GM03348 (cell line): ENCODE measurements at regions not wholly inside any gene's neighbourhood (a gene's known extent, or its start where the extent isn't known, plus 50 kb on each side); places are given as distances from the start of the nearest gene placed in this dataset.
"Not testable (repeated sequence)": the region's sequence is repeated elsewhere in the genome, so short reads cannot be mapped to it uniquely, and the experiment has no call there.

Experiments
- DNase-seq: peaks from one replicate; pipeline ENCODE4 v3.0.0; 2012; ENCODE audit warnings: low spot score

- no peak for DNase-seq
Observed at GRCh38 chr9:110093871-110094270, 114.1 kb downstream of the C9orf152 start.

DNA sequence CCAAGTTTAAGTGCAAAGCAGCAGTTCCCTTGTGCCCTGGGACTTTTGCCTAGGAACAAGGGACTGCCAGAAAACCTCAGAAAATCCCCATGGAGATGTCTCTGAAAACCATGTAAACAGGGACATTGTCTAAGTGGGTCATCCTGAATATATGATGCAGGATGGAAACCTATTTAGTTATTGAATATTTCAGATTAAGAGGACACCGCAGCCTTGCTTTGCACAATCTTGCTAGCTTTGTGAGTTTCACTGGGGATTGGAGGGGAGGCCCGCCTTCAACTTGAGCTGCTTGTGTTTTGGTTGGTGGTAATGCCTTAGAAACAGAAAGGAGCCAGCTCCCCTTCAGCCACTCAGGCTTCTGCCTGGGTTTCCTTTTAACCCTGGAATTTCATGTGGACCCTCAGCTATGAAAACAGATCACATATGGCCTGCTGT lies 112.8 kb downstream of the C9orf152 start:
- no peak for DNase-seq

DNA sequence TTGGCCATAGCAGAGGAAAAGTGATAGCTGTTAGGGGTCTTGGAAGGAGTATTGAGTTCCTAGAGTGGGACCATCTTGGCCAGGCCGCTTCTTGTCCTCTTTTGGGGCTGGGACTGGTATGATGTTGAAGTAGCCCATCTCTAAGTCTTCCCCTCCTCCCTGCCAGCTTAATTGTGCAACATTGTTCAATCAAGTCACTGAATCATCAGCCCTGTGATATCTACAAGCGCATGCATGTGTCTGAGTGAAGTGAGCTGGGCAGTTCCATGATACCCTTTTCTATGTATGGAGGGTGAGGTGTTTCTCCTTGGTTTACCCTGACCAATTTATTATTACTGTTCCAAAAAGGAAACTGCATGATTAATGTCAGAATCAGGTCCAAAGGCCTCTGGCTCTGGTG lies 112.2 kb downstream of the C9orf152 start:
- DNase-seq, result peak; percentile 33

DNA sequence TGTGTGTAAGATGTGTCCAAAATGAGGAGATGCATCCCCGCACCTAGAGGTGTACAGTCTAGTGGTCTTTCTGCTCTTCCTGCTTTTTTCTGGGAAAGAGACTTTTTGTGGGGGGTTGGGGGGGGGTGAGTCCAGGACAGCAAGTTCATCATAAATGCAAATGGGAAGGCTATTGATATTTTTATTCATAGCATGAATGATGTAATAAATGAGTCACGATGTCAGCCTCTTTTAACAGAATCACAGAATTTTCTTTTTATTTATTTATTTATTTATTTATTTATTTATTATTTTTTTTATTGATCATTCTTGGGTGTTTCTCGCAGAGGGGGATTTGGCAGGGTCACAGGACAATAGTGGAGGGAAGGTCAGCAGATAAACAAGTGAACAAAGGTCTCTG lies 111.3 kb downstream of the C9orf152 start:
- DNase-seq, result not testable (repeated sequence)

DNA sequence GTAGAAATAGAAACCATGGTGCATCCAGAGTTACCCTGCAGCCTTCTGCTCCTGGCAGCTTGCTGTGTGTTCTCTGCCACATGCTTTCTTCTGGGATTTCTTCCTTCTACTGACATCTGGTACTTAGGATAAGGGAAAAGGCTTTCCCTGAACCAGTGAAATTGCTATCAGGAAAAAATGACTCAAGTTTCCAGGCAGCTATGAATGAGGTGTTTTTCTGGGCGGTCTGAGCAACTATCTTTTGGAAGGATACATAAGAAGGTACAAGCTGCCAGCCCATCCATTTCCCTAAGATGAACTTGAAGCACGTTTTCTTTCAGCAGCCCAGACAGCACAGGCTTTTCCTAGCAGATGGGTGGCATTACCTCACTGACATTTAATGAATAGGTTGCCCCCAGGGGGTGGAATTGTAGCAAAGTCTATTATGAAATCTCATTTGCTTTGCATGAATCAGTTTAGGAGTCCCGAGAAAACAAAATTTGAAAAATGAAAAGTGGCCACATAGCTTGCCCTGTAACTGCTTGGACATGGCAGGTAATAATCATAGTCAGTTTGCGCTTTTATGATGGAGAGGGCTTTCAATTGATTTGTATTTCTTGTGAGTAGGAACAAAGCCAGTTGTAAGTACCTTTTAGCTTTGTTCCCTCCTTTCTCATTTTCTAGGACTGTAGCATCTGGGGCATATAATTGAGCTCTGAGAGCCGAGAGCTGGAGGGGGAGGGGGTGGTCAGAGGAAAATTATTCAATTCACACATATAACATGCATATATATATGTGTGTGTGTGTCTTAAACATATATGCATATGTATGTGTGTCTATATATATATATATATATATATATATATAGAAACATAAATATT lies 108.5 kb downstream of the C9orf152 start:
- DNase-seq, result peak; percentile 56

DNA sequence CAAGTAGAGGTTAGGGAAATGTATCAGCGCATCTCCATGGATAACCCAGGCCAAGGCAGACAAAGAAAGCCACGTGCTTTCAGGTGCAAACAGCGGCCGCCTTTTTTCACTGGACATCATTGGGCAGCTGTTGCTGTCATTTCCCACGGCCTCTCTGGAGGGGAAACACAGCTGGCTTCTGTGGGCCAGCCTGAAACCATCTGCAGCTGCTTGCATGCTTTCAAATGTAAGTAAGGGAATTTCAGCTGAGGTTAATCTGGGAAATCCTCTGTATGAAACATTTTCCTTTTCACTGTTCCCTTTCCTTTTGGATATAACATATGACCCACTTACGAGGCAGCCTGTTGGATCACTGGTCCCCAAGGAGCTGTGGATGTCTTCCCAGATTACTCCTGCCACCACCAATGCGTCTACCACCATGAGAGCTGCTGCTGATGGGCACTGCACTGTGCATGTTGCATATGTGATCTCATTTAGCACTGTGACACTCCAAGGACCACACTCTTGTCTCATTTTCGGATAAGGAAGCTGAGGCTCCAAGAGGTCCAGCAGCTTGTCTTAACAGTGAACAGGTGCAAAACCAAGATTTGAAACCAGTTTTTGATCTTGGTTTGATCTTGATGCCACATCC lies 106.3 kb downstream of the C9orf152 start:
- no peak for DNase-seq

DNA sequence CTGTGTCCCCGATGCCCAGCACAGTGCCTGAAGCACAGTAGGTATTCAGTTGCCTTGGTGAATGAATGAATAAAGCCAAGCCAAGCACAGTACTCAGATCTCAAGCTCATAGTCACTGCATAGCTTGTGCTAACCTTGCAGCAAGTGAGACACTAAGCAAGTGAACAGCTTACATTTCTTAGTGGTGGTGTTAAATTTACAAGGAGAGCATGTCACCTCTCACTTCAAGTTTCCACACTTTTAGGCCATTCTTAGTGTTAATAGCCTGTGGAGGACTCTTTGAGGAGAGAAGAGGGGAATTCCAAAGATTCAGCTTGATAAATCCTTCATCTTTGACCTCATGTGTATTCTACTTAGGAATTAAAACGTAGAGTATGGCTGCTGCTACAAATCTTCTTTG lies 104.7 kb downstream of the C9orf152 start:
- DNase-seq, result no peak

DNA sequence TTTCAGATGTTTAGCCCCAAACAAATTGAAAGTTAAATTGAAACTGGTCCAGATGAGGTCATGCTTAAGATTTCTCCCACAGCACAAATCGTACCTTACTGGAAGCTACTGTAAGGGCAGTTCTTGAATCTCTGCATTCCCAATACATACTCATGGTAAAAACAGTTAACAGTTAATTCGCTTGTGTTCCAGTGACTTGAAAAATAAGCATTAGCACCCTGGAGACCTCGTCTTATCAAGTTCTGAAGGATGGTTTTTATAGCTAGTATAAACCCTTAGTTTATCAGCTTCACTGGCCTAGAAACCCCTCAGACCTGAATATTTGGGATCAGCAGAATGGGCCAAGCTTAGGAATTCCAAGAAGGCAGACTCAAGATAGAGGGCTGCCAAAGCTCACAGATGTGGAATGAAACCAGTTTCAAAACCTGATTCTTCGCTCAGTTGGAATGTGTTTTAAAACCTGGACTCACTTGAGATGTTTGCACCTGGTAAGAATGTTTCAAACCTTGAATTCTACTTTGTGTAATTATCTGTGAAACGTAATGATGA lies 103.6 kb downstream of the C9orf152 start:
- DNase-seq, result peak; percentile 21

DNA sequence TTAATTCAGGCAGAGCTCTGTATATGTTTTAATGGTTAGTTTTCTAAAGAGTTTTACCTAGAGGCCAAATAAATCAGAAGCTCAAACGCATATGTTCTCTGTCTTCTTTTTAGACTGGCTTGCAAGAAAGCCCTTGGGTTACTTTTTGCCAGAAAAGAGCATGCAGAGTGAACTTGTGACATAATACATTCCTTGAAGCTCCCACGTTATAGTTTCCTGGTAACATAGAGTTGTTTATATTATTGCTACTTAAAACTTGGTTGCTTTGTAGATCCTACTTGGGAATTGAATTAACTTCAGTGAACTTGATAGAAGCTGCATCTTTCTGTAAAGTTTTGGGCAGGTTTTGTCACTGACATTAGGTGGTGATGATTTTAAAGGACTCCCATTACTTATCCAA lies 102.9 kb downstream of the C9orf152 start:
- DNase-seq, result peak; percentile 29

GRCh38 chr9:110106661-110107060 lies 101.3 kb downstream of the C9orf152 start:
- DNase-seq, result no peak

- no peak for DNase-seq
Observed at GRCh38 chr9:110109333-110110092, 98.4 kb downstream of the C9orf152 start.

DNA sequence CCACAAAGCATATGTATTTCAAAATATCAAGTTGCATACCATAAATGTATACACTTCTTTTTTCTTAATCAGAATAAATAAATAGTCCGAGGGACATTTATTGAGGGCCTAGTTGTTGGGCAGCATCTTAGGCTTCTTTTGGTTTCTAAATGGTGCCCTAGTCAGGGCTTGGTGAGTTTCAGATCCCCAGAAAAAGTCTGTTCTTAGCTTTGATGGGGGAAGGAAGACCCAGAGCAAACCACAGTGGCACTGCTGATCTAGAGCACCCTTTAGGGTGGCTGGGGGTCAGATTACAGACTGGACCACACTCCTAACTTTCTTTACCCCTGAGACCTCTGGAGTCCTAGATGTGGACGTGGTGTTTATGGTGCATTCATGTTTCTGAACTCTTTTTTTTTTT lies 97.8 kb downstream of the C9orf152 start:
- no peak for DNase-seq

DNA sequence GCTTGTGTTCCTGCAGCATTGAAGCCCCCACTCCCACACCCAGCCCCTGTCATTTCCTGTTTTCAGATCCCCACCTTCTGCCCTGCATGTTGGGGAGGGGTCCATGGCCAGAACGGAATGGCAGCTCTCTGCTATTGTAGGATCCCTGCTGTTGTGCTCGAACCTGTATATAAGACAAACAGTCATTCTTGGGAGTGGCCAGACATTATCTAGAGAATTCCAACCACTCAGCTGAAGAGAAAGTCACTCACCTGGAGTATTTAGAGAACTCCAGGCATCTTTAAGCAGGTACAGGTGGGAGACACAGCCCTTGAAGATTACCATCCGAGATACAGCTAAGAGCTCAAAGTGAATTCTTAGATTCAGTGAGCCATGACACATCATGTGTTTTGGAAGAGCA lies 96.1 kb downstream of the C9orf152 start:
- no peak for DNase-seq

- DNase-seq, result no peak
Observed at GRCh38 chr9:110112792-110113191, 95.2 kb downstream of the C9orf152 start.

GRCh38 chr9:110114086-110114858 lies 93.7 kb downstream of the C9orf152 start:
- no peak for DNase-seq

DNA sequence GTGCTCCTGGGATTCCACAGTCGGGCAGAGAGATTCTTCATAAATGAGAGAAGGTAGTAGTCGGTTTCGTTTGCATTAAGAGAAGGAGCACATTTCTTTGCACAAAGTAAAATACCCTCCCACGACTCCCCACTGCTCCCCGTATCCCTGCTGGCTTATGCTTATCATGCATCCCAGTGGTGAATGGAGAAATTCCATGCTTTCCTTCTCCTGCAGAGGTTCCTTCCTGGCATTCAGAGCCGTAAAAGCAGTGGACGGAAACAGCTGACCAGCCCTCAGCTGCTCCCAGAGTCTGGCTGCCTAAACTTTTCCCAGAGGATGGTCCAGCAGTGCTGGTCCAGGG lies 93.1 kb downstream of the C9orf152 start:
- no peak for DNase-seq

GRCh38 chr9:110115341-110115820 lies 92.6 kb downstream of the C9orf152 start:
- no peak for DNase-seq

GRCh38 chr9:110115826-110116542 lies 92.0 kb downstream of the C9orf152 start:
- DNase-seq, result peak; percentile 64

DNA sequence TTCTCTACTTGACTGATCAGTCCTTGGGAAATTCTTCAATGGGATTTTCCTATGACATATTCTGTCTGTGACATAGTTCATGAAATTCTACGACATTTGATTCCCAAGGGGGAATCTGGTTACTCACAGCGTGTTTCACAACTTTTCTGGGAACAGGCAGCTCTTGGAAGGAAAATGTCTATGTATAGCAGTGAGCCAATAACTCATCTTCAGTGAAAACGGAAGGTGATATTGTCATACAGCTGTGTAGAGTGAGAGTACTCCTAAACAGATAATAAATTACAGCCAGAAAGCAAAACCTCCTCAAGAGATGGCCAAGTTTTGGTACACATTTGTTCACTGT lies 91.4 kb downstream of the C9orf152 start:
- peak; percentile 70 for DNase-seq

- no peak for DNase-seq
Observed at GRCh38 chr9:110121170-110121569, 86.8 kb downstream of the C9orf152 start.
